ENCODE measurements at regions not wholly inside any gene's neighbourhood (a gene's known extent, or its start where the extent isn't known, plus 50 kb on each side); places are given as distances from the start of the nearest gene placed in this dataset.

DNA sequence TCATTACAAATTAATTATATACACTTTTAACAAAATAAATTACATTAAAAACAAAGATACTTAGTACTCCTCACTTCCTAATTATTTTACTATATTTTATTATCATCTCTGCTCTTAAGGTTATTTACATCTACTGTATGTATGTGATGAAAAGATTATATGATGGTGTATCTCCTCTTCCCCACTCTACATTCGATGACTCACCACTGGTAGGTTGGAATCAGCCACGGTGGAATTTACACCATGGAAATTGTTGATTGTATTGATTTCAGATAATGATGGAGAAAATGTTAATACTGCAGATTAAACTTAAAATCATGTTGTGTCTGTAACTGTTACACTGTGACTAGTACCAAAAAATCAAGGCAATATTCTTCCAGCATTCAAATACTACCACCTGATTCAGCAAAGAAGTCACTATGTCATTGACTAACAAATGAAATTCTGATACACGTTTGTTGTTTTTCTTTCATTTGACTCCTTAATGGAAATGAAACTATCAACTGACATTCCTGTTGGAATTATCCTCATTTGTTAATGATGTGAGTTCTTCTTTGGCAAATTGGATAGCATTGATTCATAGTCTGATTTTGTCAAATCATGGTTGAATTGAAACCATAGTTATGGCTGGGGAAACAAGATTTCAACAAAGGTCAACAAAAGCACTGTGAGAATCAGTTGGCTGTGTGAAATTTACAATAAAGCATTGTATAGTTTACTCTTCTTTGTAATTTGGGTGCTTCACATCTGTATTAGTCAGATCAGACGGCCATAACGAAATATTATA is 69.0 kb upstream of the NLK start:
- WGBS (ENCODE audit: extremely low coverage, insufficient read length, low lambda C conversion rate): no CpG with 5 or more reads among the region's 5 CpGs
- H3K27ac ChIP-seq (ENCODE audit: insufficient read length, low read depth, low read length): no peak overlapping the region
- H4K20me1 ChIP-seq (ENCODE audit: control insufficient read depth, insufficient read depth, insufficient read length): no peaks in the 10 kb centered on the region
- H2BK12ac ChIP-seq (ENCODE audit: insufficient read length, low read depth, low read length): no peak overlapping the region
- no peak overlapping the region for H2AK5ac ChIP-seq (ENCODE audit: insufficient read length, low read length)
- no peaks in the 10 kb centered on the region for H3K23me2 ChIP-seq (ENCODE audit: insufficient read length, low read depth, low read length, poor library complexity, severe bottlenecking)
- Mint-ChIP-seq H3K4me1 (peaks cover 10 to 17% of the 10 kb centered on the region in 2 experiments; a peak in 3 of 4 replicates), H3K4me3 (no peak overlapping the region), H3K27ac (no peak overlapping the region), H3K36me3 (ENCODE audit: insufficient read depth in 1 of 3, low read depth in 3 of 3) (no peaks in the 10 kb centered on the region), H3K27me3 (ENCODE audit: low read depth) (peaks cover 2% of the 10 kb centered on the region), H3K9me3 (no peaks in the 10 kb centered on the region)
- H3K23ac ChIP-seq (ENCODE audit: insufficient read length, low read depth, low read length): no peak overlapping the region
- H3K4ac ChIP-seq (ENCODE audit: low read depth, low read length): no peak overlapping the region
- H3K56ac ChIP-seq (ENCODE audit: insufficient read length, low read depth, low read length): no peak overlapping the region
- H3K18ac ChIP-seq (ENCODE audit: insufficient read length, low read depth, low read length): no peak overlapping the region
- H2BK120ac ChIP-seq (ENCODE audit: low read depth, low read length, poor library complexity, severe bottlenecking): no peak overlapping the region
- H2AFZ ChIP-seq (ENCODE audit: low read length): no peak overlapping the region
- H3K79me1 ChIP-seq (ENCODE audit: insufficient read depth, low read depth, low read length, poor library complexity, severe bottlenecking): no peaks in the 10 kb centered on the region
- H4K8ac ChIP-seq (replicated peaks; ENCODE audit: insufficient read length, low read depth, low read length): no peak overlapping the region
- no peak overlapping the region for H3T11ph ChIP-seq (ENCODE audit: low read length)
- H4K91ac ChIP-seq (ENCODE audit: insufficient read length, low read depth, low read length): no peak overlapping the region
- no peak overlapping the region for H2BK20ac ChIP-seq (ENCODE audit: low read depth, low read length, poor library complexity, severe bottlenecking)
- TF ChIP-seq, protein P1, sequence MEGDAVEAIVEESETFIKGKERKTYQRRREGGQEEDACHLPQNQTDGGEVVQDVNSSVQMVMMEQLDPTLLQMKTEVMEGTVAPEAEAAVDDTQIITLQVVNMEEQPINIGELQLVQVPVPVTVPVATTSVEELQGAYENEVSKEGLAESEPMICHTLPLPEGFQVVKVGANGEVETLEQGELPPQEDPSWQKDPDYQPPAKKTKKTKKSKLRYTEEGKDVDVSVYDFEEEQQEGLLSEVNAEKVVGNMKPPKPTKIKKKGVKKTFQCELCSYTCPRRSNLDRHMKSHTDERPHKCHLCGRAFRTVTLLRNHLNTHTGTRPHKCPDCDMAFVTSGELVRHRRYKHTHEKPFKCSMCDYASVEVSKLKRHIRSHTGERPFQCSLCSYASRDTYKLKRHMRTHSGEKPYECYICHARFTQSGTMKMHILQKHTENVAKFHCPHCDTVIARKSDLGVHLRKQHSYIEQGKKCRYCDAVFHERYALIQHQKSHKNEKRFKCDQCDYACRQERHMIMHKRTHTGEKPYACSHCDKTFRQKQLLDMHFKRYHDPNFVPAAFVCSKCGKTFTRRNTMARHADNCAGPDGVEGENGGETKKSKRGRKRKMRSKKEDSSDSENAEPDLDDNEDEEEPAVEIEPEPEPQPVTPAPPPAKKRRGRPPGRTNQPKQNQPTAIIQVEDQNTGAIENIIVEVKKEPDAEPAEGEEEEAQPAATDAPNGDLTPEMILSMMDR (conservative IDR thresholded peaks at IDR 0.05): no peak
- DNase-seq: no peak
- no peaks in the 10 kb centered on the region for H3K27me3 ChIP-seq (ENCODE audit: insufficient read depth, low read length)
- no peaks in the 10 kb centered on the region for H3K79me2 ChIP-seq (ENCODE audit: insufficient read depth, low read length)
- H3K4me2 ChIP-seq (ENCODE audit: insufficient read depth, insufficient read length, low read length): no peak overlapping the region
- H3K4me1 ChIP-seq (ENCODE audit: insufficient read depth, low read length): no peaks in the 10 kb centered on the region
- H4K5ac ChIP-seq (ENCODE audit: insufficient read length, low read depth, low read length): no peak overlapping the region
- no peak overlapping the region for H3K9ac ChIP-seq (ENCODE audit: extremely low read depth, insufficient read length, low read length)
- no peak overlapping the region for H2BK5ac ChIP-seq (ENCODE audit: insufficient read length, low read length)
- H2BK15ac ChIP-seq (ENCODE audit: low read depth, low read length): no peak overlapping the region
- H3K9me3 ChIP-seq (ENCODE audit: control insufficient read depth, low read depth, low read length): no peaks in the 10 kb centered on the region
- H3K14ac ChIP-seq (ENCODE audit: insufficient read depth, low read length): no peak overlapping the region

Measured in H9 (cell line).